GM18511 (cell line): ENCODE measurements at regions not wholly inside any gene's neighbourhood (a gene's known extent, or its start where the extent isn't known, plus 50 kb on each side); places are given as distances from the start of the nearest gene placed in this dataset.
A peak's percentile ranks its signal among the peaks of the same experiment; 100 is the strongest.
"Not testable (repeated sequence)": the region's sequence is repeated elsewhere in the genome, so short reads cannot be mapped to it uniquely, and the experiment has no call there.

Experiments
- ATAC-seq: cut with Tn5 transposase; IDR thresholded peaks from one replicate; pipeline ENCODE4 v1.9.1; 2021; ENCODE audit warnings: mild to moderate bottlenecking, moderate library complexity; ENCODE audit not compliant: unreplicated experiment

DNA sequence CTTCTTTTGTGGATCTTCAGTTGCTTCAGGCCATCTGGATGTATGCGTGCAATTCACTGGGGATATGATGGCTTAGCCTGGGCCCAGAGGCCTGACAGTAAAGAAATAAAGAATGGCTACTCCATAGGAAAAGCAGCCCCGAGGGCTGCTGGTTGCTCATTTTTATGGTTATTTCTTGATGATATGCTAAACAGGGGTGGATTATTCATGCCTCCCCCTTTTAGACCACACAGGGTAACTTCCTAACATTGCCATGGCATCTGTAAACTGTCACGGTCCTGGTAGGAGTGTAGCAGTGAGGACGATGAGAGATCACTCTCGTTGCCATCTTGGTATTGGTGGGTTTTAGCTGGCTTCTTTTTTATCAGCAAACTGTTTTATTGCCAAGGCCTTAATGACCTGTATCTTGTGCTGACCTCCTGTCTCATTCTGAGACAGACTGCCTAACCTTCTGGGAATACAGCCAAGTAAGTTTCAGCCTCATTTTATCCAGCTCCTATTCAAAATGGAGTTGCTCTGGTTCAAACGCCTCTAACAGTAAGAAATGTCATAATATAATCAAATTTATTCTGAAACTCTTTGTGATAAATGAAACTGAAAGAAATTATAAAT lies 60.5 kb downstream of the DSEL start:
- no peak for ATAC-seq

GRCh38 chr18:67453901-67454300 lies 62.6 kb downstream of the DSEL start:
- ATAC-seq = no peak

GRCh38 chr18:67451960-67452359 lies 64.6 kb downstream of the DSEL start:
- no peak for ATAC-seq

DNA sequence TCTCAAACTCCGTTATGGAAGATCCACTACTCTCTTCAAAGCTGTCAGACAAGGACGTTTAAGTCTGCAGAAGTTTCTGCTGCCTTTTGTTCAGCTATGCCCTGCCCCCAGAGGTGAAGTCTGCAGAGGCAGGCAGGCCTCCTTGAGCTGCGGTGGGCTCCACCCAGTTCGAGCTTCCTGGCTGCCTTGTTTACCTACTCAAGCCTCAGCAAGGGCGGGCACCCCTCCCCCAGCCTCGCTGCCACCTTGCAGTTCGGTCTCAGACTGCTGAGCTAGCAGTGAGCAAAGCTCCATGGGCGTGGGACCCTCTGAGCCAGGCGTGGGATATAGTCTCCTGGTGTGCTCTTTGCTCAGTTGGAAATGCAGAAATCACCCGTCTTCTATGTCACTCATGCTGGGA lies 65.4 kb downstream of the DSEL start:
- ATAC-seq = not testable (repeated sequence)

GRCh38 chr18:67433971-67434370 lies 82.5 kb downstream of the DSEL start:
- ATAC-seq = no peak

- ATAC-seq = no peak
These were observed 83.7 kb downstream of the DSEL start for GRCh38 chr18:67432806-67433205.

DNA sequence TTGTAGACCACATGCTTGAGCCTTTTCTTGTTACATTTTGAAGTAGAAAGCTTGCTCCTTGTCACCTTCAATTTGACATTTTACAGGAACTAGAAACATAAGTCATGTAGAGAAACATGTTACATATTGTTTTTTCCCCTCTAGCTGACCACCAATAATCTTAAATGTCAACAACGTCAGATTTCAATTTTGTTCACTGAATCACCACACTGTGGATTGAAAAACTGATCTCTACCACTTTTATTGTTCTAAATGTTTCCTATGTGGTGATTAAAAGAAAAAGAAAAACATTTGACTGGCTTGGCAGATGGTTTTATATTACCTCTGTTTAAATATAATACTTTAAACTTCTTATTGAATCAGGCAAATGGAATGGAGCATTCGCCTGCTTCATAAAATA lies 87.7 kb downstream of the DSEL start:
- no peak for ATAC-seq

GRCh38 chr18:67428158-67428557 lies 88.4 kb downstream of the DSEL start:
- ATAC-seq = no peak

GRCh38 chr18:67426486-67426885 lies 90.0 kb downstream of the DSEL start:
- no peak for ATAC-seq

GRCh38 chr18:67425672-67426071 lies 90.8 kb downstream of the DSEL start:
- no peak for ATAC-seq

DNA sequence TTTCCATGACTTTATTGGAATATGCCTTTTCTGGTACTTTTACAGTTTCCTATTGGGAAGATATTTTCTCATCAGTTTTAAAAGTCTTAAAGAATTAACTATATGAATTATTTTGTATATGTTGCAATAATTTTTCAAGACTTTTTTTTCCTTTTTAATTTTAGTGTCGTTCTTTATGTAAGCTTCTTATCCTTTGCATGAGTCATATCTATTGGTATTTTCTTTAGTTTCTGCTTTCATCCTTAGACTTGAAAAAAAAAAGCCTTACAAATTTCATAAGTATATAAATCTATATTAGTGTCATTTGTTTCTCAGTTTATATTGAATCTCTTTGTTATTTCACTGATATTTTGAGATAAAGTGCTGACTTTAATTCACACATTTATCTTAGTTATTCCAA lies 94.9 kb downstream of the DSEL start:
- ATAC-seq = no peak

GRCh38 chr18:67417864-67418523 lies 98.5 kb downstream of the DSEL start:
- ATAC-seq = peak; percentile 96

- ATAC-seq = no peak
These were observed 105.4 kb downstream of the DSEL start for GRCh38 chr18:67411116-67411515.

DNA sequence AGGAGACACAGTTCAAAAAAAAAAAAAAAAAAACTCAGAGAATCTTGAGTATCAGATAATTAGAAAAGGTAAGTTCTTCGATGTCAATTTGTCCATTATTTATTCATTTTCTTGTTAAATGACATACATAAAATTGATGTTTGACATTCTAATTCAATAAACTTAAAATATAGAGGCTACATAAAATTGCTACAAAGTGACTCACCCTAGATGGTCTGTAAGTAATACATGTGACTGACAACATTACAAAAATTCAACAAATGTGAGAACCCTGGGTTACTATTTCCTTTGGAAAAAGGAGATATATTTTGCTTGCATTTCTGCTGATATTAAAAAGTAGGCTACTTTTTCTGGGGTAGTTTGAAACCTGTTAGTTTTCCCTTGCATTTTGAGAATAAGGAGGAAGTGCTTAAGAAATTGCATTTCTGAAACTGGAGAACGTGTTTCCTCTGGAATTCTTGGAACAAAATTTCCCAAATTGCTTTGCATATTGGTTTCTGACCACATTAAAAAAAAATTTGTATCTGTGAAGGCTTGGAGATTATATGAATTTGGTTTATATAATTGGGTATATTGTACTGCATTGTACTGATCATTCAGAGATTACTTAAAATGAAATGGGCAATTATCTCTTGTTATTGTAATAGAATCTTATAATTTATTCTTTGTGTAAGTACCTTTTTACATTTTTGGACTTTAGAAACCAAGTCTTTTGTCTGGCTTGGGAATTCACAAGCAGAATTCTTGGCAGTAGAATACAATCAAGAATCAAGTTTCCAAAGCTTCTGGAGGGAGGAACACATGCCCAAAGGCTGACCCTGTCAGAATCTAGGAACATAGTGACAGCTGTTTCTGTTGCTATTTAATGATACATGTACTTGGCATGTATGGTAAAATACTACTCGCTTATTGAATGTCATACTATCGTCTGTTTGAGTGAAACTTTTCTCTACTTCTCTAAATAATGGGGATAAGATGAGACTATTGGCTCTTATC lies 106.1 kb downstream of the DSEL start:
- ATAC-seq = no peak

GRCh38 chr18:67408240-67408639 lies 108.3 kb downstream of the DSEL start:
- ATAC-seq = no peak

DNA sequence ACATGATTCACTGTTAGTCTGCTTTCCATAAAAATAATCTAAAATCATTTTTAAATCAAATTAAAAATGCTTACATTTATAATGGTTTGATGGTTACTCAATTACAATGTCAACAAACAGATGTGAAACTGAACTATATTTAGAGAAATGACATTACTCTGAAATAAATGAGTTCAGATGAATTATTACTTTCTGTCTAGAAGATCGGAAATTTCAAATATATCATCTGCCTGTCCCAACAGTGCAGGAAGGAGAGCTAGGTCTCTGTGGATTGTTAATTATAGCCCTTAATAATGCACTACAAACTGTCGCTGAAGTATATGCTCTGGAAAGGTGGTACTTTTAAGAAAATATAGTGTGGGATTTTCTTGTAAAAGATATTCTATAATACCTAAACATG lies 109.8 kb downstream of the DSEL start:
- no peak for ATAC-seq

- no peak for ATAC-seq
These were observed 114.0 kb downstream of the DSEL start for GRCh38 chr18:67402543-67402942.

DNA sequence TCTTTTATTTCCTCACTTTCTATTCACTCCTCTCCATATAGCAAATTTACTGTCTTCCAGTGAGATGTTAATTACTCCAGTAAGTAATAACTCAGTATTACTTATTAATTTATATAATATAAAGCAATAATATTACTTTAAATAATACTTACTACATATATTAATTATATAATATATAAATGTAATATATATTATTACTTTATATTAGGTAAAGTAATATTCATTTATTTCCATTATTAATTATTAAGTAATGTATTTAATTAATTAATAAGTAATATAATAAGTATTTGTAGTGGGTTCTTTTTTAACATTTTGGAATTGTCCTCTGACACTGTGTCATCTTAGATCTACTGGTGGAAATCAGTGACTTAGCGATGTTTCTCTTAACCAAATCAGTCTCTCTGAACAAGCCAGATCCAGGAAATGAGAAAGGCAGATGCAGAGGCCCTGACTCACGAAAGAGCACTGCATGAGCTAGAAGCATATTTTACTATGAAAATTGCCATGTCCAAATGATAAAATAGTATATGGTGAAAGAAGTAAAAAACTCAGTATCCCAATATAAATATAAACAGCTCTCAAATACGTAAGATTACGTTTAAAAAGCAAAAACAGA lies 115.9 kb downstream of the DSEL start:
- ATAC-seq = no peak

- no peak for ATAC-seq
These were observed 130.5 kb downstream of the DSEL start for GRCh38 chr18:67386032-67386431.

GRCh38 chr18:67385455-67385854 lies 131.1 kb downstream of the DSEL start:
- ATAC-seq = no peak

DNA sequence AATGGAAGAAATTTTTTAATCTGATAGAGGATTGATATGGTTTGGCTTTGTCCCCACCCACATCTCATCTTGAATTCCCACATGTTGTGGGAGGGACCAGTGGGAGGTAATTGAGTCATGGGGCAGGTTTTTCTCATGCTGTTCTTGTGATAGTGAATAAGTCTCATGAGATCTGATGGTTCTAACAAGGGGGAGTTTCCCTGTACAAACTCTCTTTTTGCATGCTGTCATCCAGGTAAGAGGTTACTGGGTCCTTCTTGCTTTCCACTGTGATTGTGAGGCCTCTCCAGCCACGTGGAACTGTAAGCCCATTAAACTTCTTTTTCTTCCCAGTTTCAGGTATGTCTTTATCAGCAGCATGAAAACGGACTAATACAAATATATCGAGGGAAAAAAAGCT lies 132.5 kb downstream of the DSEL start:
- ATAC-seq = not testable (repeated sequence)
